Fibroblast of lung (primary cell): ENCODE measurements at regions not wholly inside any gene's neighbourhood (a gene's known extent, or its start where the extent isn't known, plus 50 kb on each side); places are given as distances from the start of the nearest gene placed in this dataset.

Experiments
- DNase-seq, 2 donors: peaks; one replicate each; pipeline versions ENCODE4 v3.0.0 to v3.0.0-alpha.2; 2010; ENCODE audit warnings: low read depth in 2 of 2
- H2AFZ ChIP-seq: 2 replicates; pipeline ENCODE4 v1.5.1; 2012; ENCODE audit warnings: low read length, control low read depth, inconsistent platforms
- H3K27ac ChIP-seq: 2 replicates; pipeline ENCODE4 v1.5.1; 2011; ENCODE audit warnings: low read length, control low read depth; ENCODE audit not compliant: insufficient read depth
- H3K27me3 ChIP-seq: 2 replicates; pipeline ENCODE4 v1.5.1; 2011; ENCODE audit warnings: mild to moderate bottlenecking, low read length; ENCODE audit not compliant: control insufficient read depth, insufficient read depth
- H3K36me3 ChIP-seq: 2 replicates; pipeline ENCODE4 v1.5.1; 2011; ENCODE audit warnings: low read length; ENCODE audit not compliant: control insufficient read depth, insufficient read depth
- H3K4me1 ChIP-seq: 2 replicates; pipeline ENCODE4 v1.5.1; 2011; ENCODE audit warnings: low read length; ENCODE audit not compliant: control insufficient read depth, insufficient read depth; ENCODE audit errors: extremely low read depth
- H3K4me2 ChIP-seq: 2 replicates; pipeline ENCODE4 v1.5.1; 2011; ENCODE audit warnings: low read length, control low read depth; ENCODE audit not compliant: insufficient read depth; ENCODE audit errors: extremely low read depth
- H3K4me3 ChIP-seq, 4 experiments: fragments of 200-600 bp in 1 of 4; sonication (generic) in 1 of 4; replicated peaks in 1 of 4; 2 replicates each; pipeline ENCODE4 v1.5.1; 2011 to 2016; ENCODE audit warnings: low read length in 4 of 4, low read depth in 3 of 4, mild to moderate bottlenecking in 3 of 4, control low read depth in 2 of 4, inconsistent platforms in 1 of 4, mixed read lengths in 1 of 4; ENCODE audit not compliant: insufficient read depth in 1 of 4; ENCODE audit errors: control extremely low read depth in 1 of 4
- H3K79me2 ChIP-seq: 2 replicates; pipeline ENCODE4 v1.5.1; 2012; ENCODE audit warnings: mild to moderate bottlenecking, low read length, inconsistent platforms; ENCODE audit not compliant: control insufficient read depth, insufficient read depth
- H3K9ac ChIP-seq: 2 replicates; pipeline ENCODE4 v1.5.1; 2011; ENCODE audit warnings: mild to moderate bottlenecking, low read length, control low read depth; ENCODE audit not compliant: insufficient read depth
- H3K9me3 ChIP-seq: 2 replicates; pipeline ENCODE4 v1.5.1; 2012; ENCODE audit warnings: low read depth, low read length; ENCODE audit not compliant: control insufficient read depth, insufficient read depth
- H4K20me1 ChIP-seq: 2 replicates; pipeline ENCODE4 v1.5.1; 2011; ENCODE audit warnings: low read length; ENCODE audit not compliant: control insufficient read depth, insufficient read depth; ENCODE audit errors: extremely low read depth
- CTCF ChIP-seq, 2 donors: IDR thresholded peaks in 1 of 2; conservative IDR thresholded peaks in 1 of 2; 1 replicate in 1 of 2; 2 replicates in 1 of 2; pipeline ENCODE4 v1.5.1; 2011 to 2012; ENCODE audit warnings: low read length in 2 of 2, control low read depth in 1 of 2, inconsistent platforms in 1 of 2, low read depth in 1 of 2, mild to moderate bottlenecking in 1 of 2
- EZH2 ChIP-seq: IDR thresholded peaks from 2 replicates; pipeline ENCODE4 v1.5.1; 2012; ENCODE audit warnings: low read length, control low read depth, mild to moderate bottlenecking; ENCODE audit errors: missing control alignments

GRCh38 chr2:191740016-191740419 is 62.1 kb downstream of the NABP1 start:
- DNase-seq: peak in 1 of 2 donors; percentile 48
- Histone ChIP-seq H3K27me3 (no peaks in the 10 kb centered on the region), H3K36me3 (no peaks in the 10 kb centered on the region), H3K27ac (no peak overlapping the region), H4K20me1 (no peaks in the 10 kb centered on the region), H3K4me3 (no peak overlapping the region), H3K9ac (no peak overlapping the region), H2AFZ (no peak overlapping the region), H3K4me2 (no peak overlapping the region), H3K79me2 (no peaks in the 10 kb centered on the region), H3K4me1 (no peaks in the 10 kb centered on the region), H3K9me3 (no peaks in the 10 kb centered on the region)
- no peak for TF ChIP-seq EZH2
- no peak for TF ChIP-seq CTCF (conservative IDR thresholded peaks at IDR 0.05 in 1 of 2, IDR thresholded peaks at IDR 0.05 in 1 of 2; ENCODE audit: low read depth in 1 of 2, low read length in 2 of 2)

- TF ChIP-seq CTCF (conservative IDR thresholded peaks at IDR 0.05 in 1 of 2, IDR thresholded peaks at IDR 0.05 in 1 of 2; ENCODE audit: low read depth in 1 of 2, low read length in 2 of 2) (no peak), EZH2 (no peak)
- no peaks in the 10 kb centered on the region for H4K20me1 ChIP-seq
- H3K27me3 ChIP-seq: no peaks in the 10 kb centered on the region
- H3K4me1 ChIP-seq: no peaks in the 10 kb centered on the region
- H3K27ac ChIP-seq: no peak overlapping the region
- no peak overlapping the region for H3K4me2 ChIP-seq
- no peak overlapping the region for H3K4me3 ChIP-seq
- H3K9ac ChIP-seq: no peak overlapping the region
- H3K9me3 ChIP-seq: no peaks in the 10 kb centered on the region
- H2AFZ ChIP-seq: no peak overlapping the region
- peak; percentile 39 to 71 for DNase-seq
- no peaks in the 10 kb centered on the region for H3K36me3 ChIP-seq
- no peaks in the 10 kb centered on the region for H3K79me2 ChIP-seq
These were observed 62.8 kb downstream of the NABP1 start for GRCh38 chr2:191740759-191741158.

GRCh38 chr2:191746346-191747169 is 68.6 kb downstream of the NABP1 start:
- Histone ChIP-seq H3K4me2 (no peak overlapping the region), H3K9ac (no peak overlapping the region), H3K27ac (no peak overlapping the region), H3K4me3 (no peak overlapping the region), H3K27me3 (no peaks in the 10 kb centered on the region), H2AFZ (no peak overlapping the region), H3K79me2 (no peaks in the 10 kb centered on the region), H4K20me1 (no peaks in the 10 kb centered on the region), H3K36me3 (no peaks in the 10 kb centered on the region), H3K9me3 (no peaks in the 10 kb centered on the region), H3K4me1 (no peaks in the 10 kb centered on the region)
- DNase-seq: peak; percentile 5 to 84
- TF ChIP-seq CTCF (conservative IDR thresholded peaks at IDR 0.05 in 1 of 2, IDR thresholded peaks at IDR 0.05 in 1 of 2; ENCODE audit: low read depth in 1 of 2, low read length in 2 of 2) (no peak), EZH2 (no peak)
